ENCODE measurements at regions not wholly inside any gene's neighbourhood (a gene's known extent, or its start where the extent isn't known, plus 50 kb on each side); places are given as distances from the start of the nearest gene placed in this dataset.

- H3K4me3 ChIP-seq (ENCODE audit: low read length): no peak overlapping the region
- no peak for TF ChIP-seq CTCF (conservative IDR thresholded peaks at IDR 0.05; ENCODE audit: low read length)
- DNase-seq (ENCODE audit: low read depth): no peak
Measured at GRCh38 chr6:109315341-109316110, 66.7 kb downstream of the CD164 start.

- no peak for TF ChIP-seq CTCF (conservative IDR thresholded peaks at IDR 0.05; ENCODE audit: low read length)
- no peak overlapping the region for H3K4me3 ChIP-seq (ENCODE audit: low read length)
Measured at GRCh38 chr6:109314313-109314712, 68.0 kb downstream of the CD164 start.

GRCh38 chr6:109313139-109313538, 69.1 kb downstream of the CD164 start:
- no peak overlapping the region for H3K4me3 ChIP-seq (ENCODE audit: low read length)
- no peak for TF ChIP-seq CTCF (conservative IDR thresholded peaks at IDR 0.05; ENCODE audit: low read length)
- no peak for DNase-seq (ENCODE audit: low read depth)

More at GRCh38 chr6:109314313-109314712, 68.0 kb downstream of the CD164 start:
- DNase-seq (ENCODE audit: low read depth): no peak

GRCh38 chr6:109311471-109311870, 70.8 kb downstream of the CD164 start:
- no peak for TF ChIP-seq CTCF (conservative IDR thresholded peaks at IDR 0.05; ENCODE audit: low read length)
- peak; percentile 30 for DNase-seq (ENCODE audit: low read depth)
- H3K4me3 ChIP-seq (ENCODE audit: low read length): no peak overlapping the region

GRCh38 chr6:109309917-109310316, 72.3 kb downstream of the CD164 start:
- no peak for DNase-seq (ENCODE audit: low read depth)
- no peak overlapping the region for H3K4me3 ChIP-seq (ENCODE audit: low read length)
- TF ChIP-seq CTCF (conservative IDR thresholded peaks at IDR 0.05; ENCODE audit: low read length): no peak

- TF ChIP-seq CTCF (conservative IDR thresholded peaks at IDR 0.05; ENCODE audit: low read length): no peak
- DNase-seq (ENCODE audit: low read depth): peak; percentile 80
- H3K4me3 ChIP-seq (ENCODE audit: low read length): no peak overlapping the region
Measured at GRCh38 chr6:109308018-109308492, 74.2 kb downstream of the CD164 start.

GRCh38 chr6:109306733-109307132, 75.5 kb downstream of the CD164 start:
- no peak for DNase-seq (ENCODE audit: low read depth)
- no peak for TF ChIP-seq CTCF (conservative IDR thresholded peaks at IDR 0.05; ENCODE audit: low read length)
- no peak overlapping the region for H3K4me3 ChIP-seq (ENCODE audit: low read length)

Data from AG10803 (cell line).